Skin of body (tissue), 1 donor: ENCODE measurements at regions not wholly inside any gene's neighbourhood (a gene's known extent, or its start where the extent isn't known, plus 50 kb on each side); places are given as distances from the start of the nearest gene placed in this dataset.

Experiments used
- DNase-seq: peaks from one replicate; lab custom pipeline; 2025; lab: John Stamatoyannopoulos, UW

DNA sequence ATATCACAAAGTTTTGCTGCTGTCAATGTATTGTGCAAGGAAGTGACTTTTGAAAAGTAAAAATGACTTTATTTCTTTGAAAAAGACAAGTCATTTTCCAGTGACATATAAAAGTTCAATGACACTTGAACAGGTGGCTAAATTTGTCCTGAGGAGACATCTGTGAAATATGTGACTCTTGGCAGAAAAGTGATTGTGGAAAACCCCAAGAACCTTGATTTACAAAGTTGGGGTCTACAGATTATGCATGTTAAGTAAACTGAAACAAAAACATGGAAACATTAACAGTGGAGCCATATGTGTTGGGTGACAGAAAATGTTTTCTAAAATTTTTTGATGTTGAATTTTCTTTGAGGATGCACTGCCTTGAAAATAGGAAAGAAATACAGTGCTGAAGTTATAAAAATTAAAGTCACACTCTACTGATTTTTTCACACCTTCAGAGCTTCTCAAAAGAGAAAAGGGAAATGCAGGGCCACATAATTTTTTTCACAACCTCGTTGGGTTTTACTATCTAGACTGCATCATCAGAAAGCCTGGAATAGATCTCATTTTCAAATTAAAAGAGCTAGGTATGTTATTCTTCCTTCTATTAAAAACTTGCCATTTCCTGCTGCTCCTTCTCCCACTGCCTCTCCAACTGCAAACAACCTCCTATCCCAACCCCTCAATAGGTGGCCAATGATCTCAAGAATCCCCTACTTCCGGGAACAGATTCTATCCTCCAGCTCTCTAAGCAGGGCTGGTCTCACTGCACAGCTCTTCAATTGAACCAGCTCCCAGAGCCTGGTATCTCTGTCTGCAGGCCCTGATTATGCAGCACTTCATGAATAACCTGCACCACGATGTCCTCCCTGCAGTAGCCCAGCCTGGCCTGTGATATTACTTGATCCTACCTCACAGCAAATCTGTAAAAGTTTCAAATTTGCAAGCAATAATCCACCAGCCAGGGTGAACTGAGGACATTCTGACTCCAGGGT is 570.8 kb upstream of the CPEB2 start:
- no peak for DNase-seq

DNA sequence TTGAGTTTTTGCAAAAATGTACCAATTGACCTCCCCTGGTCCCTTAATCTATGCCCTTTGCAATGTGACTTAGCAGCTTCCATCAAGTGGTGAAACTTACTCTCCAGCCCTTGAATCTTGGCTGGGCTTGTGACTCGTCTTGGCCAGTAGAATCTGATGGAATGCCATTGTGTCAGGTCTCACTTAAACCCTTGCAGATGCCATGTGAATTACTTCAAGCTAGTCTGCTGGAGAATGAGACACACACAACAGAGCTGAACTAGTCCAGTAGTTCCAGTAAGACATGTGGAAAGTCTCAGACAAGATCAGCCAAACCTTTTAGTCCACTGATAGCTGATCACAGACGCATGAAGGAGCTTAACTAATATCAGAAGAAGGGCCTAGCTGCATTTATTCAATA is 567.8 kb upstream of the CPEB2 start:
- DNase-seq, result no peak

DNA sequence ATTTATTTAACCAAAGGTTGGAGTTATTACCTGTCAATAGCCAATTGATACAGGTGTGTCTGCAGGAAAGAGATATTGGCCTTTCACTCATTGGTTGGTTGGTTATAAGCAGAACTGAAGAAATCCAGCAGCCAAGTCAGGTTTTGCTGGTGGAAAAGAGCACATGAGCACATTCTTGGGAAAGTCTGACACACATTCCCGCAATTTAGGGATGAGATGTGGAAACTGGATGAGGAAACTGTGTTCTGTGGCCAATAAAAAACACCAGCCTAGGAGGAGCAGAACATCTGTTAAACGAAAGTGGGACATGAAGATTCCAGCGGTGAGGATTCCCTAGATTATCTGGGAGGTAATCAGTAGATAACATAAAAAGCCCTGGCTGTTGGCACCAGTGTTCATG is 567.4 kb upstream of the CPEB2 start:
- DNase-seq, result no peak

GRCh38 chr4:14441561-14441960 is 560.7 kb upstream of the CPEB2 start:
- DNase-seq, result no peak

DNA sequence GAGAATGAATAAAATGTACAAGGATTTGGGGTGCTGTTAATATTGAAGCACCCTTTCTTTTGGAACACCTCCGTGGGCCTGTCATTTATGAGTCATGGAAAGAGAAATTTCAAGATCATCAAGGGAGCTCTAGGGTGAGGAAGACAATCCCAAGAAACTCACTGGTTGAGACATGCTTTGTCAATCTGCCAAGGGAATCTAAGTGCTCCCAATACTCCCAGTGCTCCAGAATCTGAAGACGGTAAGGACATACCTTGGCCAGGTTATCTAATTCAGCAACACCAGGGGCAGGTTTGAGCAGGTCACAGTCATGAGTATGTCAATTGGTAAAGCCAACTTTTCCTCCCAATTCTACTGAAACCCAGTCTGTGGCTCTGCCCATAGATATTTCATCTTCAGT is 556.4 kb upstream of the CPEB2 start:
- DNase-seq, result no peak

GRCh38 chr4:14446311-14446710 is 556.0 kb upstream of the CPEB2 start:
- DNase-seq, result no peak

DNA sequence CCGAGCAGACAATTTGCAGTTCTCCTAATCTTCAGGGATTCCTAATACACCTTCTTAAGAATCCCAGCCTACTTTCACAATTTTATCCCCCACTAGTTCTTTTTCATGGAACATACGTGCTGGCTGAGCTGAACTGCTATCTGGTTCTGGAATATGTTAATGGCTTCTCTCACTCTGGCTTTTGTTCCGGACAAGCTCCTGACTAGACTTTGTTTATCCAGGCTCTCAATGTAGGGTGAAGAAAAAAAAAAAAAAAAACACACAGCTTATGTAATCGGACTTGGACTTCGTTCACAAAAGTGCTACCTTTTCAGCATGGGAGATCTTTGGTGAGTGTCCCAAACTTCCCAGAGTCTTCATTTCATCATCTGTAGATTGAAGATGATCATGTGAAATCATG is 555.4 kb upstream of the CPEB2 start:
- no peak for DNase-seq

DNA sequence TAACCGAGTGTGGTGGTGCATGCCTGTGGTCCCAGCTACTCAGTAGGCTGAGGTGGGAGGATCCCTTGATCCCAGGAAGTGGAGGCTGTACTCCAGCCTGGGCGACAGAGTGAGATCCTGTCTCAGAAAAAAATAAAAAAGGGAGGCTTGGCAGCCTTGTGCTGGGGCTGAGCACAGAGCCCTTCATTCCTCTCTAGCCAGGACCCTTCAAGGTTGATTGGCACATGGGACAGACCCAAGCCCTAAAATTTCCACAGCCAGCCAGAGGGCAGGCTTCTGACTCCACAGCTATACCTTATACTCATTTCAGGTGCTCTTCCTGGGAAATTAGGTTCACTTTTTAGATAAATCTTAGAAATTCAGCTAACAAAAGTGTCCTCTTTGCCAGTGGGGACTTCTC is 553.0 kb upstream of the CPEB2 start:
- DNase-seq, result no peak

DNA sequence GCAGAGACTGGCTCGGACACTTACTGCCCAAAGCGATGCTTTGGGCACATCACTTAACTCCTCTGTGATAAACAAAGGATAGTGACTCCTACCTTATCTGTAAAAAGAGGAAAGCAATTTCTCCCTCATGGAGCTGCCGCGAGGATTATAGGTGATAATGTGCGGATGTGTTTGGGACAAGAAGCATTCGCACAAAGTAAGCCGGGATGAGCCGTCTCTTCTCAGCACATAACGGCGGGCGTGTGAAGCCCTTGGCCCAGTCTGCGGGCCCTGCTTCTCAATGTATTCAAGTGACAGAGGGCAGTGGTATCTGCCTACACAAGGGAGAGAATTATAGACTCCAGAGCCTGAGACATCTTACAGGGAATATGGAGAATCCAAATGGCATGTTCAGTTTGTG is 550.3 kb upstream of the CPEB2 start:
- DNase-seq, result no peak

- DNase-seq, result no peak
Observed at GRCh38 chr4:14452764-14453163, 549.5 kb upstream of the CPEB2 start.

DNA sequence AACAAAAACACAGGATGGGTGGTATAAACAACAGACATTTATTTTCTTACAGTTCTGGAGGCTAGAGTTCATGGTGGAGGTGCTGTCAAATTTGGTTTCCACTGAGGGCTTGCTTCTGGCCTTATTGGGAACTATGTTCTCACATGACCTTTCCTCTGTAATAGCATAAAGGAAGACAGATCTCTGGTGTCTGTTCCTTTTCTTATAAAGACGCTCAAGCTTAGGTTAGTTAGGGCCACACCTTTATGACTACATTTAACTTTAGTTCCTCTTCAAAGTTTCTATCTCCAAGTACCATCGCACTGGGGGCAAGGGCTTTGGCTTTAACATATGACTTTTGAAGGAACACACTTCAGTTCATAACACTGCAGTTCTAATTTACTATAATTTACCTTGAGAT is 543.8 kb upstream of the CPEB2 start:
- no peak for DNase-seq

GRCh38 chr4:14465057-14465456 is 537.2 kb upstream of the CPEB2 start:
- no peak for DNase-seq

DNA sequence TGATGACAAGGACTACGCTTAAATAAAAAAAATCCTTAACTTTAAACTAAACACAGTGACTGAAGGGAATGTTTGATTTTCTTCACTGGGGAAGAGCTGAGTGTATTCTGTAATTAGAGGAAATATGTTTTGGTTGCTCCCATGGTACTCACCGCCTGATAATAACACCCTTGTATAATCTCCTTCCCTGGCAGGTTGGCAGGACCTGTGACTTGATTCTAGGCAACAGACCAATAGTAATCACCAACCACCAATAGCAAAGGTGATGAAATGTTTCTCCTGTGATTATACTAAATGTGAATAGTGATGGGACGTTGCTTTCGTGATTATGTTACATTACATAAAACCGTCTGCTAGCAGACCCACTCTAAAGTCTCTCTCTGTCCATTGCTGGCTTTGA is 536.8 kb upstream of the CPEB2 start:
- no peak for DNase-seq

DNA sequence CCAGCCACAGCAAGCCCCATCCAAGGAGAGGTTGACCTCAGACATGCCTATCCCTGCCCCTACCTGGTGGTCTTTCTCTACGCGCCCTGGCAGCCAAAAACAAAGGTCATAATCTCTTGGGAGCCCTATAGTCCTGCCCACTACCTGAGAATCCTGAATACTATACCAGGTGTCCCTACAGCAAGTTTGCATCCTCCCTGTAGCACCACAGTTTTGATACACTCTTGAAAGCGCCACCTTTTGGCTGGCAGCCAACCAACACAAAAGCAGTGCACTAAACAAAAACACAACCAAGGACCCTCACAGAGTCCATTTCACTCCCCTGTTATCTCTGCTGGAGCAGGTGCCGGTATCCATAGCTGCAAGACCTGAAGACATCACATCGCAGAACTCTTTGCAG is 523.8 kb upstream of the CPEB2 start:
- DNase-seq, result no peak

- no peak for DNase-seq
Observed at GRCh38 chr4:14496408-14496807, 505.9 kb upstream of the CPEB2 start.

DNA sequence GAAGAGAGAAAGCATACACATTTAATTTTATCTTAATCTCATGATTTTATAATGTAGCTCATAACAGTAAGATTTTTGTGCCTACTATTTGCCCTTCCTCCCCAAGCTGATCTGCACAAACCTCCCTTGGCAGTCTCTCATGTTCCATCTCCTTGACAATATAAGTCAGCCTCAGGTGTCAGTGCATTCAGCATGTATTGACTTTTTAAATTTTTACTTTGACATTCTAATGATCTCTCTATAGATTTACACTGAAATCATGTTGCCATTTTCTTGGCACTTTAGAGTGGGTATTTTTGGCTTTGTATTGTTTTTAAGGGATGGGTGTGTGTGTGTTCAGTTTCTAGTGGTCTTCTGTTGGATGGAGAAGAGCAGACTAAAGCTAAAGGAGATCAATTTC is 505.3 kb upstream of the CPEB2 start:
- no peak for DNase-seq

DNA sequence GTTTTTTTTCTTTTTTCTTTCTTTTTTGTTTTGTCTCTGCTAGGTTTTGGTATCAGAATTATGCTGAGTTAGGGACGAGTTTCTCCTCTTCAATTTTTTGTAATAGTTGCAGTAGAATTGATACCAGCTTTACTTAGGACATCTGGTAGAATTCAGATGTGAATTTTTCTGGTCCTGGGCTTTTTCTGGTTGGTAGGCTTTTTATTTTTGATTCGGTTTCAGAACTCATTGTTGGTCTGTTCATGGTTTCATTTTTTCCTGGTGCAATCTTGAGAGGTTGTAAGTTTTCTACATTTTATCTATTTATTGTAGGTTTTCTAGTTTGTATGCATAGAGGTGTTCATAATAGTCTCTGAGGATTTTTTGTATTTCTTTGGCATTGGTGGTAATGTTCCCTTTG is 498.1 kb upstream of the CPEB2 start:
- DNase-seq, result no peak

DNA sequence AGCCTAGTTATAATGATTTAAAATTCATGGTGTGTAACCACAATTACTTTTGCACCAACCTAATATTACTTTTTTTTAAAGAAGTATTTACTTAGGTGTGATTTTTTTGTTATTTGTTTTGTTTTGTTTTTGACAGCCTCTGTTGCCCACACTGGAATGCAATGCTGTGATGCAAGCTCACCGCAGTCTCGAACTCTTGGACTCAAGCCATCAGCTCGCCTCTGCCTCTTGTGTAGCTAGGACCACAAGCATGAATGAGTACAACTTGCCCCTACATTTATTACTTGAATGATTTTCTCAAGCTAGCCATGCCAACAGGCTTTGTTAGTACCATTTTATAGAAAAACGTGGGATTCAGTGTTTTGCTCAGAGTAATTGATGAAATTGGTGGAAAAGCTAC is 488.8 kb upstream of the CPEB2 start:
- DNase-seq, result no peak

DNA sequence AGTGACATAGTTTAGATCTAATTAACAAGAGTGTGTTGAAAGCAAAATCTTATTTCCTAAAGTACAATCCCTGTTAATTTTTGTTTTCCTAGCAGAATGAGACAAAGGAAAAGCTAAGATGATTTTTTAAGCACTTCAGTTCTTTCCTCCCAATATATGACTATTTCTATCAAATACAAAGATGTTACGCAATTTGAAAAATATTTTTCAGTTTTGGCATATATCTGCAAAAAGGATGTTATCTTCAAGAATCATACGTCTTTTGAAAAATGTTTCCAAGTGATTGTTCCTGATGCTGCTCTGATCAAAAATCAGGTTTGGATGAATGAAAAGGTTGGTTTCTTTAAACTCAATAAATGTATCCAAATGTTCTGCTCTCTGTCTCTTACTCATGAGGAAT is 486.7 kb upstream of the CPEB2 start:
- no peak for DNase-seq

DNA sequence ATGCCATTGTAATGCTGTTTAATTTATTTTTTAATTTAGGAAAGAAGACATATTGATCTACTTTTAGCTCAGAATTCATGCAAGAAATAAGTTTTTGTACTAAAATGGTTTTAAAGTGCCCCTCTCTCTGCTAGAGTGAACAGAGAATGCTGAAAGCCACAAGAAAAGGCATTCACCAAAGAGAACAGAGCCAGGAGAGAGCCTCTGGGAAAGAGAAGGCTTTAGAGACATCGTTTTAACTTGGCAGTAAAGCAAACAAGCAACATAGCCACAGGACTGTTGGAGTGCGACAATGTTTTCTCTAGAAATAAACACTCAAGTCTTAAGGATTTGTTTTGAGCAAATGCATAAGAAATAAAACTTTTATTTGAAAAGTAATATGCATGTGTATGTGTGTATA is 484.1 kb upstream of the CPEB2 start:
- no peak for DNase-seq

DNA sequence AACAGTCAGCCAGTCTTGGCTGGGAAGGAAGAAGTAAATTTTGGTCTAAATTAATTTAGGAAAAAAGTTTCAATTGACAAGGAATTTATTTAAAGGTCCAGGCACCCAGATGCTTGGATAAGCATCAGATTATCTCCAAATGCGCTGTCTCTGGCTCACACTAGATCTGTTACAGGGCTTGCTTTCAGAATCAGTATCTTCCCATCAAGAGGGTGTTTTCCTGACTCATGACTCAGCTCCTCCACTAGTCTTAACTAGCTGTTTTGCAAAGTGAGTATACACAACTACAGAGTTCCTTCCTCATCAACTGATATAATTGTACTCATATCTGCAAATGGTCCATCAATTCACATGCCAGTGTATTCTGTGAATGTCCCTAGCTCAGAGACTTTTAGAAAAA is 482.1 kb upstream of the CPEB2 start:
- DNase-seq, result no peak

- no peak for DNase-seq
Observed at GRCh38 chr4:14524276-14524675, 478.0 kb upstream of the CPEB2 start.

DNA sequence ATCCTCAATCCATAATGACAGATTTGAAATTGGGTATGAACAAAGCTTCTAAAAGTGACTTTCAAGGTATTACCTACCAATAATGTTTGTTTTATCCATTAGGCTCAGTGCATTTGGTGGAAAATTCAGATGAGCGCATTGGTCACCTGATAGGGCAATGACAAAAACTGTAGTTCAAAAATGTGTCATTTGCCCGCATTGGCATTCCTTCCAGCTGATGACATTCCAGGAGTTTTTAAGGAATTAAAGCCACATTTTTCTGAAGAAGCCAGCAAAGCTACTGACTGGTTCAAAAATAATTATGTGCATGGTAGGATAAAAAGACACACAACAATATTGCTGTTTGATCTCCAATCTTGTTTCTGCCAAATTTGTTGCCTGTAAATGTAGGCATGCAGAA is 473.4 kb upstream of the CPEB2 start:
- DNase-seq, result no peak

DNA sequence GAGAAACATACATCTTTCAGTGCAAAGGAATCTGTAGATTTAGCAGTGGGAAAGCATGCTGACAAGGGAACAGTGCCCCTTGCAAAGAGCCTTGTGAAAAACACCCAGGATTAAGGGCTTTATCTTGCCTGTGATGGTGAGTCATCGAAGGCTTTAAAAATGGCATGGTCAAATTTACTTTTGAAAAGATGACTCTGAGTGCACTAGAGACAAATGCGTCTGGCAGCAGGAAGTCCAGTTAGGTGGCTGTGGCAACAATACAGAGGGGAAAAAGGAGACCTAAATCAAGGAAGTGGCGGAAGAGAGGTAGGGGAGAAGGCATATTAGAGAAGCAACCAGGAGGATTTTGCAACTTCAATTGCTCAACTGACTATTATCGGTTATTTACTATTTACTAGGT is 472.6 kb upstream of the CPEB2 start:
- DNase-seq, result no peak
